ENCODE measurements at regions not wholly inside any gene's neighbourhood (a gene's known extent, or its start where the extent isn't known, plus 50 kb on each side); places are given as distances from the start of the nearest gene placed in this dataset.

- Mint-ChIP-seq H3K27ac (no peak overlapping the region), H3K27me3 (ENCODE audit: low read depth) (no peaks in the 10 kb centered on the region), H3K4me1 (peaks cover 16% of the 10 kb centered on the region), H3K9me3 (no peaks in the 10 kb centered on the region), H3K36me3 (ENCODE audit: low read depth) (no peaks in the 10 kb centered on the region), H3K4me3 (no peak overlapping the region)
- no peak for TF ChIP-seq CTCF (IDR thresholded peaks at IDR 0.05; ENCODE audit: unreplicated experiment in 3 of 3)
Observed at GRCh38 chr3:181839916-181840297, 128.2 kb downstream of the SOX2 start.

GRCh38 chr3:181844211-181844610, 132.5 kb downstream of the SOX2 start:
- no peak overlapping the region for H3K27ac Mint-ChIP-seq
- H3K27me3 Mint-ChIP-seq (ENCODE audit: low read depth): no peaks in the 10 kb centered on the region
- H3K9me3 Mint-ChIP-seq: no peaks in the 10 kb centered on the region
- H3K36me3 Mint-ChIP-seq (ENCODE audit: low read depth): no peaks in the 10 kb centered on the region
- H3K4me1 Mint-ChIP-seq: peaks cover 11% of the 10 kb centered on the region
- TF ChIP-seq CTCF (IDR thresholded peaks at IDR 0.05; ENCODE audit: unreplicated experiment in 3 of 3): no peak
- no peak overlapping the region for H3K4me3 Mint-ChIP-seq

- H3K4me1 Mint-ChIP-seq: no peaks in the 10 kb centered on the region
- H3K27ac Mint-ChIP-seq: no peak overlapping the region
- no peaks in the 10 kb centered on the region for H3K9me3 Mint-ChIP-seq
- H3K36me3 Mint-ChIP-seq (ENCODE audit: low read depth): no peaks in the 10 kb centered on the region
- no peak for TF ChIP-seq CTCF (IDR thresholded peaks at IDR 0.05; ENCODE audit: unreplicated experiment in 3 of 3)
- no peak overlapping the region for H3K4me3 Mint-ChIP-seq
- H3K27me3 Mint-ChIP-seq (ENCODE audit: low read depth): no peaks in the 10 kb centered on the region
Observed at GRCh38 chr3:181847276-181847675, 135.6 kb downstream of the SOX2 start.

- no peak for TF ChIP-seq CTCF (IDR thresholded peaks at IDR 0.05; ENCODE audit: unreplicated experiment in 3 of 3)
- Mint-ChIP-seq H3K4me3 (no peak overlapping the region), H3K4me1 (no peaks in the 10 kb centered on the region), H3K36me3 (ENCODE audit: low read depth) (no peaks in the 10 kb centered on the region), H3K27ac (no peak overlapping the region), H3K27me3 (ENCODE audit: low read depth) (no peaks in the 10 kb centered on the region), H3K9me3 (no peaks in the 10 kb centered on the region)
Observed at GRCh38 chr3:181851063-181851462, 139.3 kb downstream of the SOX2 start.

GRCh38 chr3:181855825-181856224, 144.1 kb downstream of the SOX2 start:
- Mint-ChIP-seq H3K27me3 (ENCODE audit: low read depth) (no peaks in the 10 kb centered on the region), H3K27ac (no peak overlapping the region), H3K4me3 (no peak overlapping the region), H3K36me3 (ENCODE audit: low read depth) (no peaks in the 10 kb centered on the region), H3K4me1 (no peaks in the 10 kb centered on the region), H3K9me3 (no peaks in the 10 kb centered on the region)
- no peak for TF ChIP-seq CTCF (IDR thresholded peaks at IDR 0.05; ENCODE audit: unreplicated experiment in 3 of 3)

GRCh38 chr3:181859518-181859917, 147.8 kb downstream of the SOX2 start:
- Mint-ChIP-seq H3K4me3 (no peak overlapping the region), H3K27me3 (ENCODE audit: low read depth) (no peaks in the 10 kb centered on the region), H3K36me3 (ENCODE audit: low read depth) (no peaks in the 10 kb centered on the region), H3K4me1 (no peaks in the 10 kb centered on the region), H3K9me3 (no peaks in the 10 kb centered on the region), H3K27ac (peak overlapping the region in 1 of 3 experiments; percentile 21)
- TF ChIP-seq CTCF (IDR thresholded peaks at IDR 0.05; ENCODE audit: unreplicated experiment in 3 of 3): no peak
